SK-N-SH treated with all-trans-retinoic acid at 6 μM for 48 hours (cell line): ENCODE measurements at regions not wholly inside any gene's neighbourhood (a gene's known extent, or its start where the extent isn't known, plus 50 kb on each side); places are given as distances from the start of the nearest gene placed in this dataset.

Experiments used
- ARNTL ChIP-seq: fragments of 450-650 bp; formaldehyde crosslinking; IDR thresholded peaks from 2 replicates; pipeline ENCODE4 v1.5.0; 2020; ENCODE audit warnings: low read depth, mild to moderate bottlenecking, moderate library complexity, borderline replicate concordance
- BACH2 ChIP-seq: fragments of 250-450 bp; sonication (Bioruptor Pico); IDR thresholded peaks from 2 replicates; pipeline ENCODE4 v1.9.0; 2021; ENCODE audit warnings: mild to moderate bottlenecking, borderline replicate concordance
- CSRNP3 ChIP-seq: fragments of 250-450 bp; sonication (Bioruptor Pico); IDR thresholded peaks from 2 replicates; pipeline ENCODE4 v1.5.1; 2021; ENCODE audit warnings: mild to moderate bottlenecking, moderate library complexity
- ISL1 ChIP-seq: fragments of 250-450 bp; sonication (Bioruptor Pico); IDR thresholded peaks from 2 replicates; pipeline ENCODE4 v2.1.2; 2022; ENCODE audit warnings: mild to moderate bottlenecking, moderate library complexity
- PATZ1 ChIP-seq: fragments of 250-450 bp; sonication (Bioruptor Pico); IDR thresholded peaks from 2 replicates; pipeline ENCODE4 v1.8.0; 2020; ENCODE audit warnings: mild to moderate bottlenecking, moderate library complexity, borderline replicate concordance
- PPARA ChIP-seq: fragments of 250-450 bp; sonication (Bioruptor Pico); IDR thresholded peaks from 2 replicates; pipeline ENCODE4 v1.5.0; 2020; ENCODE audit warnings: mild to moderate bottlenecking, borderline replicate concordance
- TCF4 ChIP-seq: fragments of 250-450 bp; sonication (Bioruptor Pico); IDR thresholded peaks from 2 replicates; pipeline ENCODE4 v1.8.0; 2021; ENCODE audit warnings: mild to moderate bottlenecking, moderate library complexity, borderline replicate concordance
- TOX ChIP-seq: fragments of 250-450 bp; sonication (Bioruptor Pico); IDR thresholded peaks from 2 replicates; pipeline ENCODE4 v1.8.0; 2021; ENCODE audit warnings: mild to moderate bottlenecking, moderate library complexity, borderline replicate concordance
- TSHZ2 ChIP-seq: fragments of 250-450 bp; sonication (Bioruptor Pico); IDR thresholded peaks from 2 replicates; pipeline ENCODE4 v1.5.0; 2020; ENCODE audit warnings: mild to moderate bottlenecking, moderate library complexity
- ZFP30 ChIP-seq: fragments of 450-650 bp; formaldehyde crosslinking; IDR thresholded peaks from 2 replicates; pipeline ENCODE4 v1.5.0; 2022; ENCODE audit warnings: mild to moderate bottlenecking, moderate library complexity

GRCh38 chr15:69892351-69892750 is 205.4 kb downstream of the TLE3 start:
- no peak for TF ChIP-seq CSRNP3
- no peak for TF ChIP-seq ARNTL
- no peak for TF ChIP-seq TCF4
- no peak for TF ChIP-seq PATZ1 (CRISPR knock-in tag)
- no peak for TF ChIP-seq TSHZ2 (CRISPR knock-in tag)
- TF ChIP-seq ZFP30 (CRISPR knock-in tag): no peak
- no peak for TF ChIP-seq TOX (CRISPR knock-in tag)
- no peak for TF ChIP-seq PPARA (CRISPR knock-in tag)
- TF ChIP-seq BACH2 (CRISPR knock-in tag): no peak
- TF ChIP-seq ISL1 (CRISPR knock-in tag): no peak
